DND-41 (cell line): ENCODE measurements at regions not wholly inside any gene's neighbourhood (a gene's known extent, or its start where the extent isn't known, plus 50 kb on each side); places are given as distances from the start of the nearest gene placed in this dataset.

Experiments used
- ATAC-seq: fragments of 200-7000 bp; cut with Tn5 transposase; 3 replicates; pipeline ENCODE4 v1.9.1; 2021; ENCODE audit warnings: low read depth; ENCODE audit not compliant: insufficient read depth
- DNase-seq: peaks from one replicate; pipeline ENCODE4 v3.0.0-alpha.2; 2020
- H2AFZ ChIP-seq: 2 replicates; pipeline ENCODE4 v1.6.0; 2012; ENCODE audit warnings: low read depth, low read length
- H3K27ac ChIP-seq: 2 replicates; pipeline ENCODE4 v1.5.1; 2012; ENCODE audit warnings: low read length, inconsistent platforms
- H3K27me3 ChIP-seq: fragments of 200-600 bp; sonication (generic); 2 replicates; pipeline ENCODE4 v1.6.0; 2012; ENCODE audit warnings: low read length, mild to moderate bottlenecking, inconsistent platforms; ENCODE audit not compliant: insufficient read depth, poor library complexity
- H3K36me3 ChIP-seq: 2 replicates; pipeline ENCODE4 v1.5.1; 2012; ENCODE audit warnings: low read length, inconsistent platforms; ENCODE audit not compliant: insufficient read depth
- H3K4me1 ChIP-seq: 2 replicates; pipeline ENCODE4 v1.5.1; 2012; ENCODE audit warnings: mild to moderate bottlenecking, low read length; ENCODE audit not compliant: insufficient read depth
- H3K4me2 ChIP-seq: 2 replicates; pipeline ENCODE4 v1.6.0; 2012; ENCODE audit warnings: mild to moderate bottlenecking, moderate library complexity, low read length, inconsistent platforms; ENCODE audit not compliant: insufficient read depth
- H3K4me3 ChIP-seq, 2 experiments: fragments of 200-600 bp in 1 of 2; shearing (Covaris generic) in 1 of 2; 2 replicates each; pipeline ENCODE4 v1.5.1; 2012 to 2016; ENCODE audit warnings: inconsistent platforms in 2 of 2, low read length in 2 of 2, mild to moderate bottlenecking in 2 of 2, low read depth in 1 of 2, moderate library complexity in 1 of 2
- H3K79me2 ChIP-seq: 2 replicates; pipeline ENCODE4 v1.6.0; 2012; ENCODE audit warnings: low read length, inconsistent platforms; ENCODE audit not compliant: insufficient read depth
- H3K9ac ChIP-seq: 2 replicates; pipeline ENCODE4 v1.6.0; 2012; ENCODE audit warnings: low read depth, mild to moderate bottlenecking, inconsistent platforms, low read length, moderate library complexity
- H3K9me3 ChIP-seq: 2 replicates; pipeline ENCODE4 v1.5.1; 2012; ENCODE audit warnings: low read length, moderate library complexity, mild to moderate bottlenecking, inconsistent platforms; ENCODE audit not compliant: insufficient read depth, severe bottlenecking
- H4K20me1 ChIP-seq: 2 replicates; pipeline ENCODE4 v1.6.0; 2012; ENCODE audit warnings: low read length; ENCODE audit not compliant: insufficient read depth
- CTCF ChIP-seq: IDR thresholded peaks from 2 replicates; pipeline ENCODE4 v1.5.1; 2012; ENCODE audit warnings: borderline replicate concordance, low read length, moderate library complexity, mild to moderate bottlenecking; ENCODE audit not compliant: poor library complexity, severe bottlenecking; ENCODE audit errors: extremely low read depth
- EZH2 ChIP-seq: IDR thresholded peaks from 3 replicates; pipeline ENCODE4 v1.6.1; 2012; ENCODE audit warnings: borderline replicate concordance, low read depth, mild to moderate bottlenecking, moderate library complexity, low read length, inconsistent platforms; ENCODE audit not compliant: severe bottlenecking

- H2AFZ ChIP-seq = no peak overlapping the region
- H3K9ac ChIP-seq = no peak overlapping the region
- H4K20me1 ChIP-seq = no peaks in the 10 kb centered on the region
- no peaks in the 10 kb centered on the region for H3K9me3 ChIP-seq
- H3K4me3 ChIP-seq = no peak overlapping the region
- H3K27me3 ChIP-seq = peaks cover 5% of the 10 kb centered on the region
- H3K4me2 ChIP-seq = no peak overlapping the region
- DNase-seq (no peak), ATAC-seq (no peak)
- no peaks in the 10 kb centered on the region for H3K79me2 ChIP-seq
- H3K27ac ChIP-seq = no peak overlapping the region
- H3K4me1 ChIP-seq = no peaks in the 10 kb centered on the region
- no peak for TF ChIP-seq CTCF
- TF ChIP-seq EZH2 = no peak
- no peaks in the 10 kb centered on the region for H3K36me3 ChIP-seq
Observed at GRCh38 chr21:36571556-36571955, 91.6 kb upstream of the CLDN14 start.

GRCh38 chr21:36572039-36572438 lies 92.1 kb upstream of the CLDN14 start:
- H3K27me3 ChIP-seq = no peaks in the 10 kb centered on the region
- no peaks in the 10 kb centered on the region for H4K20me1 ChIP-seq
- no peaks in the 10 kb centered on the region for H3K4me1 ChIP-seq
- TF ChIP-seq CTCF = no peak
- no peak for TF ChIP-seq EZH2
- H3K9me3 ChIP-seq = no peaks in the 10 kb centered on the region
- DNase-seq (no peak), ATAC-seq (no peak)
- H2AFZ ChIP-seq = no peak overlapping the region
- H3K4me3 ChIP-seq = no peak overlapping the region
- no peaks in the 10 kb centered on the region for H3K36me3 ChIP-seq
- no peaks in the 10 kb centered on the region for H3K79me2 ChIP-seq
- no peak overlapping the region for H3K4me2 ChIP-seq
- H3K27ac ChIP-seq = no peak overlapping the region
- no peak overlapping the region for H3K9ac ChIP-seq

- Histone ChIP-seq H3K27ac (no peak overlapping the region), H4K20me1 (no peaks in the 10 kb centered on the region), H3K9me3 (no peaks in the 10 kb centered on the region), H3K79me2 (no peaks in the 10 kb centered on the region), H3K4me2 (no peak overlapping the region), H3K4me1 (no peaks in the 10 kb centered on the region), H3K9ac (no peak overlapping the region), H3K27me3 (no peaks in the 10 kb centered on the region), H3K36me3 (no peaks in the 10 kb centered on the region), H2AFZ (no peak overlapping the region), H3K4me3 (no peak overlapping the region)
- no peak for ATAC-seq
- TF ChIP-seq CTCF (no peak), EZH2 (no peak)
- no peak for DNase-seq
Observed at GRCh38 chr21:36575306-36575705, 95.4 kb upstream of the CLDN14 start.

GRCh38 chr21:36576441-36576840 lies 96.5 kb upstream of the CLDN14 start:
- no peak overlapping the region for H3K4me2 ChIP-seq
- no peak overlapping the region for H3K27ac ChIP-seq
- H2AFZ ChIP-seq = no peak overlapping the region
- TF ChIP-seq CTCF (no peak), EZH2 (no peak)
- no peaks in the 10 kb centered on the region for H3K36me3 ChIP-seq
- no peaks in the 10 kb centered on the region for H3K79me2 ChIP-seq
- no peaks in the 10 kb centered on the region for H3K4me1 ChIP-seq
- H3K4me3 ChIP-seq = no peak overlapping the region
- no peak for ATAC-seq
- H3K9me3 ChIP-seq = no peaks in the 10 kb centered on the region
- no peak for DNase-seq
- H3K9ac ChIP-seq = no peak overlapping the region
- no peaks in the 10 kb centered on the region for H3K27me3 ChIP-seq
- no peaks in the 10 kb centered on the region for H4K20me1 ChIP-seq
